ENCODE measurements at regions not wholly inside any gene's neighbourhood (a gene's known extent, or its start where the extent isn't known, plus 50 kb on each side); places are given as distances from the start of the nearest gene placed in this dataset.
"Not testable (repeated sequence)": the region's sequence is repeated elsewhere in the genome, so short reads cannot be mapped to it uniquely, and the experiment has no call there.

- DNase-seq, result no peak
Measured at GRCh38 chr3:67976663-67977062, 322.3 kb upstream of the SUCLG2 start.

- DNase-seq, result no peak
Measured at GRCh38 chr3:67964596-67964995, 310.2 kb upstream of the SUCLG2 start.

- no peak for DNase-seq
Measured at GRCh38 chr3:67957268-67957667, 302.9 kb upstream of the SUCLG2 start.

- no peak for DNase-seq
Measured at GRCh38 chr3:67947808-67948508, 293.5 kb upstream of the SUCLG2 start.

- DNase-seq, result no peak
Measured at GRCh38 chr3:67946436-67946835, 292.0 kb upstream of the SUCLG2 start.

GRCh38 chr3:67943546-67943945, 289.1 kb upstream of the SUCLG2 start:
- no peak for DNase-seq

- no peak for DNase-seq
Measured at GRCh38 chr3:67941433-67942030, 287.1 kb upstream of the SUCLG2 start.

GRCh38 chr3:67940210-67940952, 286.0 kb upstream of the SUCLG2 start:
- no peak for DNase-seq

GRCh38 chr3:67937498-67938118, 283.2 kb upstream of the SUCLG2 start:
- no peak for DNase-seq

- DNase-seq, result not testable (repeated sequence)
Measured at GRCh38 chr3:67930394-67930793, 276.0 kb upstream of the SUCLG2 start.

GRCh38 chr3:67923796-67924195, 269.4 kb upstream of the SUCLG2 start:
- no peak for DNase-seq

GRCh38 chr3:67920969-67921368, 266.6 kb upstream of the SUCLG2 start:
- DNase-seq, result no peak

- DNase-seq, result no peak
Measured at GRCh38 chr3:67920311-67920710, 265.9 kb upstream of the SUCLG2 start.

GRCh38 chr3:67916353-67916752, 261.9 kb upstream of the SUCLG2 start:
- DNase-seq, result no peak

- no peak for DNase-seq
Measured at GRCh38 chr3:67907735-67908134, 253.3 kb upstream of the SUCLG2 start.

- DNase-seq, result no peak
Measured at GRCh38 chr3:67906261-67906660, 251.8 kb upstream of the SUCLG2 start.

GRCh38 chr3:67901681-67902080, 247.3 kb upstream of the SUCLG2 start:
- DNase-seq, result peak in 1 of 56 donors; percentile 3

GRCh38 chr3:67898916-67899315, 244.5 kb upstream of the SUCLG2 start:
- no peak for DNase-seq

- peak in 1 of 56 donors; percentile 0 for DNase-seq
Measured at GRCh38 chr3:67897351-67898336, 243.2 kb upstream of the SUCLG2 start.

GRCh38 chr3:67896130-67896529, 241.7 kb upstream of the SUCLG2 start:
- no peak for DNase-seq

GRCh38 chr3:67894510-67894909, 240.1 kb upstream of the SUCLG2 start:
- DNase-seq, result no peak
